Neural cell (in vitro differentiated cells): ENCODE measurements at regions not wholly inside any gene's neighbourhood (a gene's known extent, or its start where the extent isn't known, plus 50 kb on each side); places are given as distances from the start of the nearest gene placed in this dataset.

Experiments used
- H2AFZ ChIP-seq: fragments of 200-600, 300-800 bp; sonication (generic), shearing (Covaris generic); 2 replicates; pipeline ENCODE4 v1.6.0; 2014; ENCODE audit warnings: low read depth, mild to moderate bottlenecking, antibody characterized with exemption, low read length, moderate library complexity
- H3F3A ChIP-seq: fragments of 200-600 bp; shearing (Covaris generic); 2 replicates; pipeline ENCODE4 v1.6.1; 2016; ENCODE audit warnings: mild to moderate bottlenecking, moderate library complexity, mixed read lengths, antibody characterized with exemption, low read length; ENCODE audit not compliant: insufficient read depth, poor library complexity, severe bottlenecking
- H3K27ac ChIP-seq: fragments of 200-600, 300-800 bp; sonication (generic), shearing (Covaris generic); 2 replicates; pipeline ENCODE4 v1.5.1; 2014; ENCODE audit warnings: mild to moderate bottlenecking, low read length, moderate library complexity
- H3K27me3 ChIP-seq: fragments of 300-800, 200-600 bp; sonication (generic), shearing (Covaris generic); 2 replicates; pipeline ENCODE4 v1.6.0; 2014; ENCODE audit warnings: mild to moderate bottlenecking, low read depth, low read length, moderate library complexity; ENCODE audit not compliant: insufficient read depth
- H3K36me3 ChIP-seq: fragments of 300-800, 200-600 bp; sonication (generic), shearing (Covaris generic); 2 replicates; pipeline ENCODE4 v1.5.1; 2014; ENCODE audit warnings: mild to moderate bottlenecking, antibody characterized with exemption, low read length, moderate library complexity; ENCODE audit not compliant: insufficient read depth
- H3K4me2 ChIP-seq: fragments of 300-800, 200-600 bp; sonication (generic), shearing (Covaris generic); 2 replicates; pipeline ENCODE4 v1.6.0; 2014; ENCODE audit warnings: mild to moderate bottlenecking, low read length
- H3K4me3 ChIP-seq: fragments of 300-800, 200-600 bp; sonication (generic), shearing (Covaris generic); 2 replicates; pipeline ENCODE4 v1.5.1; 2014; ENCODE audit warnings: mild to moderate bottlenecking, low read length, moderate library complexity
- H3K79me2 ChIP-seq: fragments of 200-600 bp; shearing (Covaris generic); replicated peaks from 2 replicates; pipeline ENCODE4 v1.6.0; 2014; ENCODE audit warnings: mild to moderate bottlenecking, low read length, moderate library complexity; ENCODE audit not compliant: insufficient read depth
- H3K9ac ChIP-seq: fragments of 300-800, 200-600 bp; sonication (generic), shearing (Covaris generic); 2 replicates; pipeline ENCODE4 v1.6.1; 2016; ENCODE audit warnings: mild to moderate bottlenecking, low read length, mixed read lengths
- H3K9me2 ChIP-seq: fragments of 200-600 bp; shearing (Covaris generic); 2 replicates; pipeline ENCODE4 v1.6.1; 2016; ENCODE audit warnings: mild to moderate bottlenecking, low read length, mixed read lengths; ENCODE audit not compliant: insufficient read depth
- H3K9me3 ChIP-seq: fragments of 200-600, 300-800 bp; sonication (generic), shearing (Covaris generic); 2 replicates; pipeline ENCODE4 v1.6.1; 2016; ENCODE audit warnings: mild to moderate bottlenecking, mixed run types, low read length, moderate library complexity, mixed read lengths
- H4K20me1 ChIP-seq: fragments of 200-600 bp; shearing (Covaris generic); 2 replicates; pipeline ENCODE4 v1.6.1; 2016; ENCODE audit warnings: mild to moderate bottlenecking, mixed run types; ENCODE audit not compliant: insufficient read depth
- CTCF ChIP-seq: fragments of 450-650 bp; IDR thresholded peaks from 2 replicates; pipeline ENCODE4 v1.5.1; 2014; ENCODE audit warnings: antibody characterized with exemption, mild to moderate bottlenecking, moderate library complexity; ENCODE audit not compliant: poor library complexity, severe bottlenecking
- EP300 ChIP-seq: fragments of 450-650 bp; conservative IDR thresholded peaks from 2 replicates; pipeline ENCODE4 v1.6.1; 2014; ENCODE audit warnings: antibody characterized with exemption, mild to moderate bottlenecking, moderate library complexity; ENCODE audit not compliant: poor library complexity, severe bottlenecking
- EZH2 ChIP-seq: fragments of 200-600, 300-800 bp; shearing (Covaris generic), sonication (generic); IDR thresholded peaks from 2 replicates; pipeline ENCODE4 v1.6.1; 2014; ENCODE audit warnings: antibody characterized with exemption, low read length, borderline replicate concordance, mild to moderate bottlenecking; ENCODE audit not compliant: insufficient read depth, poor library complexity, severe bottlenecking
- MXI1 ChIP-seq: fragments of 450-650 bp; conservative IDR thresholded peaks from 2 replicates; pipeline ENCODE4 v1.6.1; 2014; ENCODE audit warnings: antibody characterized with exemption, mild to moderate bottlenecking; ENCODE audit not compliant: poor library complexity, severe bottlenecking
- POLR2AphosphoS5 ChIP-seq: IDR thresholded peaks from 2 replicates; pipeline ENCODE4 v1.6.1; 2012
- RAD21 ChIP-seq: fragments of 450-650 bp; conservative IDR thresholded peaks from 2 replicates; pipeline ENCODE4 v1.6.1; 2014; ENCODE audit warnings: antibody characterized with exemption, mild to moderate bottlenecking, moderate library complexity
- REST ChIP-seq: IDR thresholded peaks from 2 replicates; pipeline ENCODE4 v1.6.1; 2012; ENCODE audit warnings: borderline replicate concordance
- SMC3 ChIP-seq: fragments of 450-650 bp; conservative IDR thresholded peaks from 2 replicates; pipeline ENCODE4 v1.6.1; 2014; ENCODE audit warnings: antibody characterized with exemption, mild to moderate bottlenecking, moderate library complexity; ENCODE audit not compliant: poor library complexity
- TAF1 ChIP-seq: IDR thresholded peaks from 2 replicates; pipeline ENCODE4 v1.6.1; 2012; ENCODE audit warnings: low read depth

GRCh38 chr20:24151621-24152294, 163.2 kb upstream of the GGTLC1 start:
- no peaks in the 10 kb centered on the region for H3K9me2 ChIP-seq
- H3K27ac ChIP-seq, result no peak overlapping the region
- no peak overlapping the region for H3K4me3 ChIP-seq
- H3K9me3 ChIP-seq, result no peaks in the 10 kb centered on the region
- H3F3A ChIP-seq, result no peaks in the 10 kb centered on the region
- TF ChIP-seq POLR2AphosphoS5 (no peak), REST (no peak), CTCF (no peak), SMC3 (no peak), TAF1 (no peak), RAD21 (no peak), EZH2 (no peak), MXI1 (no peak), EP300 (no peak)
- H3K36me3 ChIP-seq, result no peaks in the 10 kb centered on the region
- H3K9ac ChIP-seq, result no peak overlapping the region
- H3K79me2 ChIP-seq, result no peaks in the 10 kb centered on the region
- H4K20me1 ChIP-seq, result no peaks in the 10 kb centered on the region
- no peak overlapping the region for H2AFZ ChIP-seq
- no peaks in the 10 kb centered on the region for H3K27me3 ChIP-seq
- H3K4me2 ChIP-seq, result no peak overlapping the region

GRCh38 chr20:24150406-24150805, 161.8 kb upstream of the GGTLC1 start:
- Histone ChIP-seq H4K20me1 (no peaks in the 10 kb centered on the region), H3K27ac (no peak overlapping the region), H3K79me2 (no peaks in the 10 kb centered on the region), H3F3A (no peaks in the 10 kb centered on the region), H3K36me3 (no peaks in the 10 kb centered on the region), H3K9me3 (no peaks in the 10 kb centered on the region), H3K9ac (no peak overlapping the region), H3K4me2 (no peak overlapping the region), H3K27me3 (no peaks in the 10 kb centered on the region), H2AFZ (no peak overlapping the region), H3K4me3 (no peak overlapping the region), H3K9me2 (no peaks in the 10 kb centered on the region)
- TF ChIP-seq EP300 (no peak), RAD21 (no peak), SMC3 (no peak), EZH2 (no peak), MXI1 (no peak), POLR2AphosphoS5 (no peak), CTCF (no peak), REST (no peak), TAF1 (no peak)
